ENCODE measurements at regions not wholly inside any gene's neighbourhood (a gene's known extent, or its start where the extent isn't known, plus 50 kb on each side); places are given as distances from the start of the nearest gene placed in this dataset.
"Not testable (repeated sequence)": the region's sequence is repeated elsewhere in the genome, so short reads cannot be mapped to it uniquely, and the experiment has no call there.

DNA sequence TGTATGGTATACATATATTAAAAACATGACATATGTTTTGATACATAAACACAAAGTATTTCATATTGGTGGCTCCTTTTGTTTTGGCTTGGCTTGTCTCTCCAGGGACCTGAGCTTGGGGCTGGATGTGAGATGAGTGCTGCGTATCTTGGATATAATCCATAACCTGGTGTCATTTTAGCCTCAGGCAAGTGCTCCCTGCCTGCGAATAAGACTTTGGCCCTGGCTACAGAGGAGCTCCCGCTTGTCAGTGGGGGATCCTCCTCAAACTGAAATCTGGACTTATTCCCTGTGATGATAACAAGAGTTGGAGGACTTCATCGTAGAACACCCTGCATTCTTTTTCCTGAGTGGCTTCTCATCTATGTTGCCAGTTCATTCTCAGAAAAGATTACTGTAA lies 341.7 kb upstream of the CLINT1 start:
- Histone ChIP-seq H3K27ac (no peak overlapping the region), H3K4me3 (no peak overlapping the region), H3K4me1 (no peaks in the 10 kb centered on the region), H3K27me3 (no peaks in the 10 kb centered on the region), H3K36me3 (no peaks in the 10 kb centered on the region), H3K9me3 (no peaks in the 10 kb centered on the region)
- intact Hi-C loops (cut with DNase I): no loop called here
- TF ChIP-seq, protein P1, sequence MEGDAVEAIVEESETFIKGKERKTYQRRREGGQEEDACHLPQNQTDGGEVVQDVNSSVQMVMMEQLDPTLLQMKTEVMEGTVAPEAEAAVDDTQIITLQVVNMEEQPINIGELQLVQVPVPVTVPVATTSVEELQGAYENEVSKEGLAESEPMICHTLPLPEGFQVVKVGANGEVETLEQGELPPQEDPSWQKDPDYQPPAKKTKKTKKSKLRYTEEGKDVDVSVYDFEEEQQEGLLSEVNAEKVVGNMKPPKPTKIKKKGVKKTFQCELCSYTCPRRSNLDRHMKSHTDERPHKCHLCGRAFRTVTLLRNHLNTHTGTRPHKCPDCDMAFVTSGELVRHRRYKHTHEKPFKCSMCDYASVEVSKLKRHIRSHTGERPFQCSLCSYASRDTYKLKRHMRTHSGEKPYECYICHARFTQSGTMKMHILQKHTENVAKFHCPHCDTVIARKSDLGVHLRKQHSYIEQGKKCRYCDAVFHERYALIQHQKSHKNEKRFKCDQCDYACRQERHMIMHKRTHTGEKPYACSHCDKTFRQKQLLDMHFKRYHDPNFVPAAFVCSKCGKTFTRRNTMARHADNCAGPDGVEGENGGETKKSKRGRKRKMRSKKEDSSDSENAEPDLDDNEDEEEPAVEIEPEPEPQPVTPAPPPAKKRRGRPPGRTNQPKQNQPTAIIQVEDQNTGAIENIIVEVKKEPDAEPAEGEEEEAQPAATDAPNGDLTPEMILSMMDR (IDR thresholded peaks at IDR 0.05): no peak
- TF ChIP-seq POLR2A (IDR thresholded peaks at IDR 0.05): no peak
- 37 to 49% methylated on average over 4 of the region's 4 CpGs for WGBS, 2 donors
- DNase-seq: no peak

DNA sequence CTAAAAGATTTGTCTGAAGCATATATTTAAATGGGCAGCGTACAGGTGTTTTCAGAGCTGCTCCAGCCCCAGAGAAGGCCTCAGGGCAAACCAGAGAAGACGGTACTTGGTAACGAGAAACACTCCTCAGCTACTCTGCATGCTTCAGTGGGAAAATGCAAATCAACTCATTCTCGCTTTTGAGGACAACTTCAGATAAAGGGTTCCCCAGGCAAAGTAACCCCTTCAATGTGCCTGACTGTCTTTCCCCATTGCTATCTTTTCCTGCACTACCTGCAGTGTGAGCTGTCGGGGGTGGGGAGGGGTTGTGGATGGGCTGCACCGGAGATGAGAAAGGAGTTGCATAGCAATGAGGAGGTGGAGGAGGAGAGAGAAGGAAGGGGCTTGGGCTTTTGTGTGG lies 339.7 kb upstream of the CLINT1 start:
- H3K4me1 ChIP-seq: no peaks in the 10 kb centered on the region
- TF ChIP-seq, protein P1 (IDR thresholded peaks at IDR 0.05): no peak
- TF ChIP-seq POLR2A (IDR thresholded peaks at IDR 0.05): no peak
- H3K27ac ChIP-seq: no peak overlapping the region
- no peaks in the 10 kb centered on the region for H3K9me3 ChIP-seq
- H3K4me3 ChIP-seq: no peak overlapping the region
- intact Hi-C loops (cut with DNase I): no loop called here
- WGBS, 2 donors: 41 to 56% methylated on average over 6 of the region's 6 CpGs
- H3K36me3 ChIP-seq: no peaks in the 10 kb centered on the region
- H3K27me3 ChIP-seq: no peaks in the 10 kb centered on the region
- DNase-seq: no peak

DNA sequence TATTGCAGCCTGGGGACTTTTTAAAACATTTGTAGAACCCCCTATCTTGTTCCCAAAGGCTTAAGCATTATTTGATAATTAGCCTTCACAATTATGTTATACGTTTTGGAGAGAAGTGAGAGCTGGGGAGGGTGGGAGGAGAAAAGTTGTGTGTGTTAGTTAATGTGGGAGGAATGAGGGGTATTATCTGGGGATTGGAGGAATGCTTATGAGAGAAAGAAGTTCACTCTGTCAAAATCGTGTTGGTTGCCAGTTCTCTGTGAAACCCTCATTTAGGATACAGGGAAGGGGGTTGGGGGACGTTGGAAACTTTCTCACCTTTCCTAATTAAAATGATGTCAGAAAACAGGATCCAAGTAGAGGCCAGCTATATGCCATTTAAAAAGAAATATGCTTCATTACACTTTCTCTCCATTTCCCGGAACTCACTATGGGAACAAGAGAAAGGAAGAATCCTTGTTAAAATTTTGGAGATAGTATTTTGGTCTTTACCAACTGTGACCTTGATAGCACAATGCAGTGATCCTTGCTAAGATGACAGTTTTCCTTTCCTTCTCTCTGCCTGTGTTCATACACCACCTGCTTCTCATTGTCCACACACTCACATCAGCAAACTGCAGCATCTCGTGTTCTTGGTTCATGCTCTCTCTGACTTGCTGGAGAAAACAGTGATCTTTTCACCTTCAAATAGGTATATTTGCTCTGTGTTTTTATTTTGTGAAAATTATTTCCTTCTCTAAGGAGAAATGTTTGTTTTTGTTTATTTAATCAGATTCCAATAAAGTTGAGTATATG lies 336.7 kb upstream of the CLINT1 start:
- WGBS, 2 donors: 44 to 58% methylated on average over 5 of the region's 5 CpGs
- Histone ChIP-seq H3K4me1 (no peaks in the 10 kb centered on the region), H3K4me3 (no peak overlapping the region), H3K27ac (no peak overlapping the region), H3K9me3 (no peaks in the 10 kb centered on the region), H3K36me3 (no peaks in the 10 kb centered on the region), H3K27me3 (no peaks in the 10 kb centered on the region)
- intact Hi-C loops (cut with DNase I): no loop called here
- DNase-seq: no peak
- no peak for TF ChIP-seq POLR2A (IDR thresholded peaks at IDR 0.05)
- TF ChIP-seq, protein P1 (IDR thresholded peaks at IDR 0.05): no peak

DNA sequence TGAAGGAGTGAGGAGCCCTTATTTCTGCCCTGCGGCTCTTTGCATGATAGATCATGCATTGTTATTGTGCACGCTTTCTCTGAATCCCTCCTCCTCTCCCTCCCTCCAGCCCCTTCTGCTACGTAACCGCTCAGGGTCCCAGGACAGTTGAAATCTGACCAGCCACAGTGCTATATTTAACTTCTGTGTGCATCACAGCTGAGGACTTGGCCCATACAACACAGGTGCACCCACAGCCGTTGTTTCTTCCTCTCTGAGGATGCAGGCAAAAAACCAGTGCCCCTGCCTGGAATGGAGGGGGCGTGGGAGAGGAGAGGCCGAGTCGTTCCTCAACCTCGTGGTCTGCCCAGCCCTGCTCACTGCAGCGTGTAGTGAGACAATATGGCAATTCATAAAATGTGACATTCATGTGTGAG lies 335.6 kb upstream of the CLINT1 start:
- no peak overlapping the region for H3K27ac ChIP-seq
- no peak for DNase-seq
- 43 to 55% methylated on average over 6 to 10 of the region's 10 CpGs for WGBS, 2 donors
- no peaks in the 10 kb centered on the region for H3K4me1 ChIP-seq
- no peaks in the 10 kb centered on the region for H3K27me3 ChIP-seq
- TF ChIP-seq, protein P1 (IDR thresholded peaks at IDR 0.05): no peak
- no peak for TF ChIP-seq POLR2A (IDR thresholded peaks at IDR 0.05)
- H3K36me3 ChIP-seq: no peaks in the 10 kb centered on the region
- H3K9me3 ChIP-seq: no peaks in the 10 kb centered on the region
- H3K4me3 ChIP-seq: no peak overlapping the region
- intact Hi-C loops (cut with DNase I): no loop called here

DNA sequence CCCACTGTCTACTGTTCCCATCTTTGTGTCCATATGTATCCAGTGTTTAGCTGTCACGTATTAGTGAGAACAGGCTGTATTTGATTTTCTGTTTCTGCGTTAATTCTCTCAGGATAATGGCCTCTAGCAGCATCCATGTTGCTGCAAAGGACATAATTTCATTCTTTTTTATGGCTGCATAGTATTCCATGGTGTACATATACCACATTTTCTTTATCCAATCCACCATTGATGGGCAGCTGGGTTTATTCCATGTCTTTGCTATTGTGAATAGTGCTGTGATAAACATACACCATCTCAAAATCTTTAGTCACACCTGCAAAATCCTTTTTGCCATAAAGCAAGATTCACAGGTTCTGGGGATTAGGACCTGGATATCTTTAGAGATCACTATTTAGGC lies 334.4 kb upstream of the CLINT1 start:
- WGBS, 2 donors: 89 to 100% methylated on average over 2 of the region's 2 CpGs
- intact Hi-C loops (cut with DNase I); H3K9me3 ChIP-seq; H3K36me3 ChIP-seq; H3K4me3 ChIP-seq; H3K4me1 ChIP-seq; H3K27me3 ChIP-seq; DNase-seq; H3K27ac ChIP-seq: not testable (repeated sequence)

DNA sequence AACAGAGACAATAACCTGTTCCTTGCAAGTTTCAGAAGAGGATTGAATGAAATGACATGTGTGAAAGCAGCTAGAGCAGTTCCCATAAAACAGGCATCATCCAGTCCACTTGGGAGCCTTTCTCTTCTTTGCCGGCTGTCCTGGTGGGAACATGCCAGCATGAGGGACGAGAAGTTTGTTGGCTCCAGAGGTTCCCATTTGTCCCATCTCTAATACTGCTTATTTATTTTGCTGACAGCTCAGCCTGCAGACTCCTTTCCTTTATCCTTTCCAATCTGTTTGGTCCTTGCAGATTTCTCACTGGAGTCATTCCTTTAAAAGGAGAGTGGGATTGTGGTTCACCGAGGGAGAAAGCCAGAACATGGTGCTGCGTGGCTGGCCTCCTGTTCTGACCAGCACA lies 321.5 kb upstream of the CLINT1 start:
- intact Hi-C loops (cut with DNase I): no loop called here
- Histone ChIP-seq H3K27ac (no peak overlapping the region), H3K9me3 (no peaks in the 10 kb centered on the region), H3K27me3 (no peaks in the 10 kb centered on the region), H3K4me3 (no peak overlapping the region), H3K4me1 (peaks cover 0 to 11% (median 0%) of the 10 kb centered on the region in 3 donors), H3K36me3 (no peaks in the 10 kb centered on the region)
- DNase-seq: no peak
- TF ChIP-seq, protein P1 (IDR thresholded peaks at IDR 0.05): no peak
- TF ChIP-seq POLR2A (IDR thresholded peaks at IDR 0.05): no peak
- WGBS, 2 donors: 67 to 75% methylated on average over 3 to 4 of the region's 4 CpGs
